Erythroblast (primary cell): ENCODE measurements at regions not wholly inside any gene's neighbourhood (a gene's known extent, or its start where the extent isn't known, plus 50 kb on each side); places are given as distances from the start of the nearest gene placed in this dataset.

Source experiments
- DNase-seq, 2 experiments: peaks; one replicate each; lab custom pipeline; 2025; lab: John Stamatoyannopoulos, UW
- GATA1 ChIP-seq: IDR thresholded peaks from 2 replicates; pipeline ENCODE4 v1.6.1; 2011; ENCODE audit warnings: low read depth, mild to moderate bottlenecking, control low read depth, low read length, moderate library complexity
- POLR2A ChIP-seq: IDR thresholded peaks from 2 replicates; pipeline ENCODE4 v1.6.1; 2011; ENCODE audit warnings: mild to moderate bottlenecking, low read length

DNA sequence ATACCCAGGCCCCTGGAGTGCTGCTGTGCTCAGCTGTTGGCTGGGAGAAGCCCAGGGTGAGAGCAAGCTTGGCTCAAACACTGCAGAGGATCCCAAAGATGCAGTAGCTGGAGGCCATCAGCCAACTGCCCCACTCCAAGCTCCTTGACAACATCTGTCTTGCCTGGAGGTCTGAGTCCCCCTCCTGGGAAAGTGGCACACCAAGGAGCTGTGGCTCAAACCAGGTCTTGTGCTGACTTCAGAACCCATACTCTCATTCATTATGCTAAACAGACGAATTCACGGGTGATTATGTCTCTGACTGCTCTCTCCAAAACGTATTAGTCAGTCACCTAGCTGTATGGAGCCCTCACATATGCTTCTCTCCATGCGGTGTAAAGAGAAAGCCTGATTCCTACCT, 206.1 kb downstream of the TTC32 start:
- TF ChIP-seq POLR2A, result no peak
- TF ChIP-seq GATA1, result no peak
- no peak for DNase-seq

- no peak for DNase-seq
- TF ChIP-seq POLR2A, result no peak
- TF ChIP-seq GATA1, result no peak
Observed at GRCh38 chr2:19691892-19692291, 209.9 kb downstream of the TTC32 start.

DNA sequence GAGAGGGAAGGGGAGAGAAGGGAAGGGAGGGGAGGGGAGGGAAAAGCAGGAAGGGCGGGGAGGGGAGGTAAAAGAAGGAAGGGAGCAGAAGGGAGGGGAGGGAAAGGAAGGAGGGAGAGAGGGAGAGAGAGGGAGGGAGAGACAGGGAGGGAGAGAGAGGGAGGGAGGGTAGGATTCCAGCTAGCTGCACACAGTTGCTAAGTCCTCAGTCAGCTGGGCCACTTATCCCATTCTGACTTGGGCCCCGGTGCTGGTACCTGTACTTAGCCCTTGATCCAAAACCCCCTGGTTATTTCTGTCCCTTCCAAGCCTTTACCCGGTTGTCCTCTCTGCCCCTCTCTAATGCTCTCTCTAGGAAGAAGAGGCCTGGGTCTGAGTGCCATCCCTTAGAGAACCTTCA, 211.4 kb downstream of the TTC32 start:
- no peak for DNase-seq
- TF ChIP-seq POLR2A (no peak), GATA1 (no peak)

DNA sequence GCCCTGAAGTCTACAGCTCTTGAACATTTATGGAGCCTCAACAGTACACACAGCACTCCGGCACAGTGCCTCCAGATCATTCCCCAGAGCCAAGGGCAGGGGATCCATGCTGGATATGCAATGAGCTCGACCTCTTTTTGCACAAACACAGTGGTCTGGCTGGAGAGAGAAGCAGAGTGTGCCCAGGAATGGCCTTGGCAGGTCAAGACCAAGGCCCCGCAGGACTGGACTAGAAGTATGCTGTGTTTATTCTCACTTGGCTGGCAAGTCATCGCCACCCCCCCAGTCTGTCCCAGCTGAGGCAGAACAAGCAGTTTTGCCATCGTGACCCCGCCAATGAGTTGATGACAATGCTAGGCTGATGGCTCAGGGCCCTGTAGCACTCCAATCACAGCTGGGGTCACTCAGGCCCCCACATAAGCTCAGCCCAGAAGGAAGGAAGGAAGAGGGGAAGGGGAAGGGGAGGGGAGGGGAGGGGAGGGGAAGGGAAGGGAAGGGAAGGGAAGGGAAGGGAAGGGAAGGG, 212.1 kb downstream of the TTC32 start:
- no peak for DNase-seq
- no peak for TF ChIP-seq POLR2A
- no peak for TF ChIP-seq GATA1

GRCh38 chr2:19688059-19688458, 213.7 kb downstream of the TTC32 start:
- TF ChIP-seq GATA1, result no peak
- no peak for TF ChIP-seq POLR2A

DNA sequence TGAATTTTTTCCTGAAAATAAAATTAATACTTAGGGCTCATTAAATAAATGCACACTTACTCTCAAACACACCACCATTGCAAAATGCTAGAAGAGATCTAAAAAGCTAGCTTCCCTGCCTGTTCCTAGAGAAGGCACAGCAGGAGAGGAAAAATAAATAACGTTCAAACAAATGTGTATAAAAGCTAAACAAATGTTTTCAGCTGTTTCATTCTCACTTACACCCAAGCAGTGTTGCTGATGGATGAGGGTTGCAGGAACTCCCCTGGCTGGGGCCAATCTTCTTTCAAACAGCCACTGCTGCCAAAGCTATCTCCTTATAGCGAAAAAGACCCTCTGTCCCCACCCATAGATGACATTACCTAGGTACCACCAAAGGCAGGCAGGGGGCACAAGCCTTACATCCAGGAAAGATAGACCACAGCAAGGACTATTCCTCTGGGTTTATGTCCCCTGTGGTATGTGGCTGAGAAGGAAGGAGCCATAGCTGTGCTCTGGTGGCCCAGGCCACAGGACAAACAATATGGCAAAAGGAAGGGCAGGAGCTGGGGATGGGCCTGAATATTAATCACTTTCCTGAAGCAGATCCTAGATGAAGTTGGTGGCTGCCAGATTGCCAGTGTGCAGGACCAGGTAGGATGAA, 214.6 kb downstream of the TTC32 start:
- no peak for DNase-seq
- TF ChIP-seq GATA1, result no peak
- TF ChIP-seq POLR2A, result no peak

More at GRCh38 chr2:19688059-19688458, 213.7 kb downstream of the TTC32 start:
- DNase-seq, result no peak

- TF ChIP-seq GATA1 (no peak), POLR2A (no peak)
Observed at GRCh38 chr2:19686439-19686838, 215.3 kb downstream of the TTC32 start.

GRCh38 chr2:19685731-19686130, 216.1 kb downstream of the TTC32 start:
- no peak for DNase-seq

More at GRCh38 chr2:19686439-19686838, 215.3 kb downstream of the TTC32 start:
- no peak for DNase-seq

DNA sequence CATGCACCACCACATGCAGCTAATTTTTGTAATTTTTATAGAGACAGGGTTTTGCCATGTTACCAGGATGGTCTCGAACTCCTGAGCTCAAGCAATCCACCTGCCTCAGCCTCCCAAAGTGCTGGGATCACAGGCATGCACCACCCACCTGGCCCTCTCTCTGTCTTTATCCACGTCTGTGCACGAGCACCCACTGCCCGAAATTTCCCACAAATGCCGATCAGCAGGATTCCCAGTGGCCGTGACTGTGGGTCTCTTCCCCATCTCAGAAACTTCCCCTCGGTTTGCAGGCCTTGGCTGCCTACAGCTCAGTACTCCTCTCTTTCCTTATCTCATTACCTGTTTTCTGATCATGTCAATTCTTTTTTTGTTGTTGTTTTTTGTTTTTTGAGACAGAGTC, 217.3 kb downstream of the TTC32 start:
- DNase-seq, result no peak
- TF ChIP-seq GATA1 (no peak), POLR2A (no peak)

More at GRCh38 chr2:19685731-19686130, 216.1 kb downstream of the TTC32 start:
- no peak for TF ChIP-seq POLR2A
- TF ChIP-seq GATA1, result no peak

DNA sequence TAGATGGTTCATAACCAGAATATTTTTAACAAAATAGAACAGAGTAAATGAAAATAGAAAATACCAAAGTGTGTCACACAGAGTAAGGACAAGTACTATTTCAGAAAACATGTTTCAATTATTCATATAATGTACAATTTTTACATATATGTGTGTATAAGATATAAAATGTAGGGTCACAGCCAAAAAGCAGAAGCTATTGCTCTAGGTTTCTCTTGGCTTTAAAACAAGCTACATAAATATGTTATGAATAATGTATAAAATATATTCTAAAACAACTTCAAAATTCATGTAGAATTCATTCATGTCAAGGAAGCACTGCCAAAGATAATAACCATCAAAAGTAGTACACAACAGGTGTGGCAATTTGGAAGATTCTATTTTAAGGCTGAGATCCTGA, 218.2 kb downstream of the TTC32 start:
- TF ChIP-seq POLR2A (no peak), GATA1 (no peak)
- DNase-seq, result no peak

- no peak for TF ChIP-seq POLR2A
- TF ChIP-seq GATA1, result no peak
- DNase-seq, result no peak
Observed at GRCh38 chr2:19682493-19682892, 219.3 kb downstream of the TTC32 start.

GRCh38 chr2:19677825-19678518, 223.8 kb downstream of the TTC32 start:
- TF ChIP-seq GATA1, result no peak
- no peak for TF ChIP-seq POLR2A
- no peak for DNase-seq

GRCh38 chr2:19677215-19677777, 224.5 kb downstream of the TTC32 start:
- TF ChIP-seq GATA1 (no peak), POLR2A (no peak)
- DNase-seq, result no peak

DNA sequence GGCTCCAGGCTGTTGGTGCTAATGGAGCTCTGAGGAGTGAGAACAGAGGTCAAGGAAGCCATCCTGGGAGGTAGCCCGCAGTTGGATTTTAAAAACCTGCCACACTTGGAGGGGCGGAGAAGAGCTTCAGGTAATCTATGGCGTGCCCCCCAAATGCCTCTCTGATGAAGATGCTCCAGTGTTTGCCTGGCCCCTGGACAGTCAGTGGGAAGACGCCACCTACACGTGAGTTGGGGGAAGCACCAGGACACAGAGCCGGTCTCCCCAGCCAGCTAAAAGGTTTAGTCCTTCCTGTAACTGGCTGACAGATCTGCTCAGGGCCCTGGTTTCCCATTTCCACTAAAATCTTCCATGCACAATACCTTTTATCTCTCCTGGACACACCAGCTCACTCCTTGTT, 225.0 kb downstream of the TTC32 start:
- no peak for DNase-seq
- no peak for TF ChIP-seq GATA1
- TF ChIP-seq POLR2A, result no peak
